ENCODE measurements at regions not wholly inside any gene's neighbourhood (a gene's known extent, or its start where the extent isn't known, plus 50 kb on each side); places are given as distances from the start of the nearest gene placed in this dataset.

GRCh38 chr7:21353388-21353780 is 74.5 kb upstream of the SP4 start:
- H3K4me1 ChIP-seq (ENCODE audit: control insufficient read depth in 2 of 2, insufficient read depth in 2 of 2, low read length in 1 of 2) = no peaks in the 10 kb centered on the region
- H3K27me3 ChIP-seq (ENCODE audit: control insufficient read depth in 1 of 2, insufficient read depth in 2 of 2, low read length in 2 of 2) = no peaks in the 10 kb centered on the region
- H3K4me3 ChIP-seq (ENCODE audit: low read depth in 1 of 2, low read length in 2 of 2) = no peak overlapping the region
- H3K27ac ChIP-seq (ENCODE audit: low read depth in 2 of 2, low read length in 1 of 2) = no peak overlapping the region
- H3K9me3 ChIP-seq (ENCODE audit: control insufficient read depth in 2 of 2, insufficient read depth in 1 of 2, low read depth in 1 of 2, low read length in 1 of 2) = no peaks in the 10 kb centered on the region
- no peaks in the 10 kb centered on the region for H3K36me3 ChIP-seq (ENCODE audit: control insufficient read depth in 2 of 2, insufficient read depth in 2 of 2, low read length in 1 of 2)
- 60 to 61% methylated on average over 4 of the region's 4 CpGs for WGBS, 2 donors

GRCh38 chr7:21354284-21354683 is 73.6 kb upstream of the SP4 start:
- Histone ChIP-seq H3K4me3 (ENCODE audit: low read depth in 1 of 2, low read length in 2 of 2) (no peak overlapping the region), H3K36me3 (ENCODE audit: control insufficient read depth in 2 of 2, insufficient read depth in 2 of 2, low read length in 1 of 2) (no peaks in the 10 kb centered on the region), H3K4me1 (ENCODE audit: control insufficient read depth in 2 of 2, insufficient read depth in 2 of 2, low read length in 1 of 2) (no peaks in the 10 kb centered on the region), H3K9me3 (ENCODE audit: control insufficient read depth in 2 of 2, insufficient read depth in 1 of 2, low read depth in 1 of 2, low read length in 1 of 2) (no peaks in the 10 kb centered on the region), H3K27ac (ENCODE audit: low read depth in 2 of 2, low read length in 1 of 2) (no peak overlapping the region), H3K27me3 (ENCODE audit: control insufficient read depth in 1 of 2, insufficient read depth in 2 of 2, low read length in 2 of 2) (no peaks in the 10 kb centered on the region)
- 89 to 93% methylated on average over 5 of the region's 5 CpGs for WGBS, 2 donors

GRCh38 chr7:21355406-21355874 is 72.4 kb upstream of the SP4 start:
- 48 to 49% methylated on average over 2 of the region's 2 CpGs for WGBS, 2 donors
- Histone ChIP-seq H3K9me3 (ENCODE audit: control insufficient read depth in 2 of 2, insufficient read depth in 1 of 2, low read depth in 1 of 2, low read length in 1 of 2) (no peaks in the 10 kb centered on the region), H3K4me1 (ENCODE audit: control insufficient read depth in 2 of 2, insufficient read depth in 2 of 2, low read length in 1 of 2) (no peaks in the 10 kb centered on the region), H3K27ac (ENCODE audit: low read depth in 2 of 2, low read length in 1 of 2) (no peak overlapping the region), H3K36me3 (ENCODE audit: control insufficient read depth in 2 of 2, insufficient read depth in 2 of 2, low read length in 1 of 2) (no peaks in the 10 kb centered on the region), H3K4me3 (ENCODE audit: low read depth in 1 of 2, low read length in 2 of 2) (no peak overlapping the region), H3K27me3 (ENCODE audit: control insufficient read depth in 1 of 2, insufficient read depth in 2 of 2, low read length in 2 of 2) (no peaks in the 10 kb centered on the region)

GRCh38 chr7:21356616-21357015 is 71.3 kb upstream of the SP4 start:
- H3K27ac ChIP-seq (ENCODE audit: low read depth in 2 of 2, low read length in 1 of 2) = no peak overlapping the region

GRCh38 chr7:21357151-21358097 is 70.5 kb upstream of the SP4 start:
- Histone ChIP-seq H3K36me3 (ENCODE audit: control insufficient read depth in 2 of 2, insufficient read depth in 2 of 2, low read length in 1 of 2) (no peaks in the 10 kb centered on the region), H3K4me1 (ENCODE audit: control insufficient read depth in 2 of 2, insufficient read depth in 2 of 2, low read length in 1 of 2) (no peaks in the 10 kb centered on the region), H3K4me3 (ENCODE audit: low read depth in 1 of 2, low read length in 2 of 2) (no peak overlapping the region), H3K27ac (ENCODE audit: low read depth in 2 of 2, low read length in 1 of 2) (no peak overlapping the region), H3K27me3 (ENCODE audit: control insufficient read depth in 1 of 2, insufficient read depth in 2 of 2, low read length in 2 of 2) (no peaks in the 10 kb centered on the region), H3K9me3 (ENCODE audit: control insufficient read depth in 2 of 2, insufficient read depth in 1 of 2, low read depth in 1 of 2, low read length in 1 of 2) (no peaks in the 10 kb centered on the region)
- 65 to 74% methylated on average over 3 of the region's 3 CpGs for WGBS, 2 donors

More at GRCh38 chr7:21356616-21357015, 71.3 kb upstream of the SP4 start:
- Histone ChIP-seq H3K27me3 (ENCODE audit: control insufficient read depth in 1 of 2, insufficient read depth in 2 of 2, low read length in 2 of 2) (no peaks in the 10 kb centered on the region), H3K36me3 (ENCODE audit: control insufficient read depth in 2 of 2, insufficient read depth in 2 of 2, low read length in 1 of 2) (no peaks in the 10 kb centered on the region), H3K4me3 (ENCODE audit: low read depth in 1 of 2, low read length in 2 of 2) (no peak overlapping the region), H3K4me1 (ENCODE audit: control insufficient read depth in 2 of 2, insufficient read depth in 2 of 2, low read length in 1 of 2) (no peaks in the 10 kb centered on the region), H3K9me3 (ENCODE audit: control insufficient read depth in 2 of 2, insufficient read depth in 1 of 2, low read depth in 1 of 2, low read length in 1 of 2) (no peaks in the 10 kb centered on the region)

GRCh38 chr7:21358648-21359047 is 69.2 kb upstream of the SP4 start:
- no peak overlapping the region for H3K4me3 ChIP-seq (ENCODE audit: low read depth in 1 of 2, low read length in 2 of 2)
- H3K4me1 ChIP-seq (ENCODE audit: control insufficient read depth in 2 of 2, insufficient read depth in 2 of 2, low read length in 1 of 2) = no peaks in the 10 kb centered on the region
- H3K9me3 ChIP-seq (ENCODE audit: control insufficient read depth in 2 of 2, insufficient read depth in 1 of 2, low read depth in 1 of 2, low read length in 1 of 2) = no peaks in the 10 kb centered on the region
- WGBS, 2 donors = 67 to 77% methylated on average over 5 of the region's 5 CpGs
- H3K27me3 ChIP-seq (ENCODE audit: control insufficient read depth in 1 of 2, insufficient read depth in 2 of 2, low read length in 2 of 2) = no peaks in the 10 kb centered on the region
- no peaks in the 10 kb centered on the region for H3K36me3 ChIP-seq (ENCODE audit: control insufficient read depth in 2 of 2, insufficient read depth in 2 of 2, low read length in 1 of 2)
- no peak overlapping the region for H3K27ac ChIP-seq (ENCODE audit: low read depth in 2 of 2, low read length in 1 of 2)

DNA sequence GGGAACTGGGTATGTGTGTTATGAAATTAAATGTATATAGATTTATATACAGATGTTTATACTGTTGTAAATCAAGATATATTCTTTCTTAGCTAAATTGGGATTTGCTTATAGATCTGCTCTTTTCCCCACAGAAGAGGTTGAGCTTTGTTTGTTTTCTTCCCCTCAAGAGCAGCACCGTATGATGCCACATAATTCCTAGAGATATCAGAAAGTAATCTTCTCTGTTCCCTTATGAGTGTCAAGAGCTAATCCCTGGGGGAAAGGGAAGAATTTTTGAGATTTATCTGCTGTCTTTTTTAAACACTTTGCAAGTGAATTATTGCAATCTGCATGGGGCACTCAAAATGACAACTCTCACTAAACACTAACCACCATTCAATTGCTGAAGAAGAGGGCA is 68.7 kb upstream of the SP4 start:
- Histone ChIP-seq H3K27ac (ENCODE audit: low read depth in 2 of 2, low read length in 1 of 2) (no peak overlapping the region), H3K9me3 (ENCODE audit: control insufficient read depth in 2 of 2, insufficient read depth in 1 of 2, low read depth in 1 of 2, low read length in 1 of 2) (no peaks in the 10 kb centered on the region), H3K27me3 (ENCODE audit: control insufficient read depth in 1 of 2, insufficient read depth in 2 of 2, low read length in 2 of 2) (no peaks in the 10 kb centered on the region), H3K4me3 (ENCODE audit: low read depth in 1 of 2, low read length in 2 of 2) (no peak overlapping the region), H3K36me3 (ENCODE audit: control insufficient read depth in 2 of 2, insufficient read depth in 2 of 2, low read length in 1 of 2) (no peaks in the 10 kb centered on the region), H3K4me1 (ENCODE audit: control insufficient read depth in 2 of 2, insufficient read depth in 2 of 2, low read length in 1 of 2) (no peaks in the 10 kb centered on the region)
- WGBS, 2 donors = 58 to 64% methylated on average over 1 of the region's 1 CpG

- H3K36me3 ChIP-seq (ENCODE audit: control insufficient read depth in 2 of 2, insufficient read depth in 2 of 2, low read length in 1 of 2) = no peaks in the 10 kb centered on the region
- no peak overlapping the region for H3K27ac ChIP-seq (ENCODE audit: low read depth in 2 of 2, low read length in 1 of 2)
- 61 to 76% methylated on average over 5 of the region's 5 CpGs for WGBS, 2 donors
- no peaks in the 10 kb centered on the region for H3K4me1 ChIP-seq (ENCODE audit: control insufficient read depth in 2 of 2, insufficient read depth in 2 of 2, low read length in 1 of 2)
- no peaks in the 10 kb centered on the region for H3K27me3 ChIP-seq (ENCODE audit: control insufficient read depth in 1 of 2, insufficient read depth in 2 of 2, low read length in 2 of 2)
- H3K9me3 ChIP-seq (ENCODE audit: control insufficient read depth in 2 of 2, insufficient read depth in 1 of 2, low read depth in 1 of 2, low read length in 1 of 2) = no peaks in the 10 kb centered on the region
- no peak overlapping the region for H3K4me3 ChIP-seq (ENCODE audit: low read depth in 1 of 2, low read length in 2 of 2)
Measured at GRCh38 chr7:21361413-21362125, 66.3 kb upstream of the SP4 start.

- Histone ChIP-seq H3K4me3 (ENCODE audit: low read depth in 1 of 2, low read length in 2 of 2) (no peak overlapping the region), H3K27me3 (ENCODE audit: control insufficient read depth in 1 of 2, insufficient read depth in 2 of 2, low read length in 2 of 2) (no peaks in the 10 kb centered on the region), H3K27ac (ENCODE audit: low read depth in 2 of 2, low read length in 1 of 2) (no peak overlapping the region), H3K36me3 (ENCODE audit: control insufficient read depth in 2 of 2, insufficient read depth in 2 of 2, low read length in 1 of 2) (no peaks in the 10 kb centered on the region), H3K9me3 (ENCODE audit: control insufficient read depth in 2 of 2, insufficient read depth in 1 of 2, low read depth in 1 of 2, low read length in 1 of 2) (no peaks in the 10 kb centered on the region), H3K4me1 (ENCODE audit: control insufficient read depth in 2 of 2, insufficient read depth in 2 of 2, low read length in 1 of 2) (no peaks in the 10 kb centered on the region)
- 74 to 77% methylated on average over 2 of the region's 2 CpGs for WGBS, 2 donors
Measured at GRCh38 chr7:21364801-21365271, 63.0 kb upstream of the SP4 start.
